GM12891 (cell line): ENCODE measurements at regions not wholly inside any gene's neighbourhood (a gene's known extent, or its start where the extent isn't known, plus 50 kb on each side); places are given as distances from the start of the nearest gene placed in this dataset.

Experiments used
- PAX5 ChIP-seq: IDR thresholded peaks from 2 replicates; pipeline ENCODE4 v1.6.1; 2011; ENCODE audit warnings: low read length, moderate library complexity, mild to moderate bottlenecking; ENCODE audit not compliant: insufficient read depth, severe bottlenecking
- POLR2A ChIP-seq: IDR thresholded peaks from 2 replicates; pipeline ENCODE4 v1.6.1; 2011; ENCODE audit warnings: low read depth, low read length, control low read depth
- POLR2AphosphoS5 ChIP-seq: IDR thresholded peaks from 2 replicates; pipeline ENCODE4 v1.6.1; 2011; ENCODE audit warnings: low read depth, low read length, control low read depth
- POU2F2 ChIP-seq: IDR thresholded peaks from 2 replicates; pipeline ENCODE4 v1.6.1; 2011; ENCODE audit warnings: low read depth, mild to moderate bottlenecking, control low read depth, low read length, moderate library complexity
- SPI1 ChIP-seq: IDR thresholded peaks from 2 replicates; pipeline ENCODE4 v1.6.1; 2011; ENCODE audit warnings: low read depth, low read length, control low read depth
- TAF1 ChIP-seq: IDR thresholded peaks from 2 replicates; pipeline ENCODE4 v1.6.1; 2011; ENCODE audit warnings: low read depth, low read length, control low read depth

GRCh38 chr2:76159042-76159648 is 448.4 kb upstream of the GCFC2 start:
- TF ChIP-seq POLR2AphosphoS5 (no peak), POLR2A (no peak), TAF1 (no peak), SPI1 (no peak), POU2F2 (no peak), PAX5 (no peak)
